Kidney epithelial cell (primary cell): ENCODE measurements at regions not wholly inside any gene's neighbourhood (a gene's known extent, or its start where the extent isn't known, plus 50 kb on each side); places are given as distances from the start of the nearest gene placed in this dataset.
"Not testable (repeated sequence)": the region's sequence is repeated elsewhere in the genome, so short reads cannot be mapped to it uniquely, and the experiment has no call there.

Experiments used
- DNase-seq: peaks from one replicate; pipeline ENCODE4 v3.0.0-alpha.2; 2010; ENCODE audit warnings: low read depth
- H3K27me3 ChIP-seq: 2 replicates; pipeline ENCODE4 v1.6.0; 2011; ENCODE audit warnings: low read length; ENCODE audit not compliant: control insufficient read depth, insufficient read depth
- H3K36me3 ChIP-seq: 2 replicates; pipeline ENCODE4 v1.5.1; 2011; ENCODE audit warnings: low read length; ENCODE audit not compliant: control insufficient read depth, insufficient read depth
- H3K4me3 ChIP-seq: 2 replicates; pipeline ENCODE4 v1.5.1; 2011; ENCODE audit warnings: low read depth, mild to moderate bottlenecking, control low read depth, low read length
- TF ChIP-seq, protein P1 (sequence below): IDR thresholded peaks from 2 replicates; pipeline ENCODE4 v1.5.1; 2011; ENCODE audit warnings: mild to moderate bottlenecking, moderate library complexity, low read length, control low read depth, inconsistent platforms; ENCODE audit not compliant: insufficient read depth, poor library complexity, severe bottlenecking

GRCh38 chr6:19719691-19720128 lies 117.5 kb upstream of the ID4 start:
- H3K27me3 ChIP-seq, result no peaks in the 10 kb centered on the region
- peak; percentile 45 for DNase-seq
- no peaks in the 10 kb centered on the region for H3K36me3 ChIP-seq
- TF ChIP-seq, protein P1, sequence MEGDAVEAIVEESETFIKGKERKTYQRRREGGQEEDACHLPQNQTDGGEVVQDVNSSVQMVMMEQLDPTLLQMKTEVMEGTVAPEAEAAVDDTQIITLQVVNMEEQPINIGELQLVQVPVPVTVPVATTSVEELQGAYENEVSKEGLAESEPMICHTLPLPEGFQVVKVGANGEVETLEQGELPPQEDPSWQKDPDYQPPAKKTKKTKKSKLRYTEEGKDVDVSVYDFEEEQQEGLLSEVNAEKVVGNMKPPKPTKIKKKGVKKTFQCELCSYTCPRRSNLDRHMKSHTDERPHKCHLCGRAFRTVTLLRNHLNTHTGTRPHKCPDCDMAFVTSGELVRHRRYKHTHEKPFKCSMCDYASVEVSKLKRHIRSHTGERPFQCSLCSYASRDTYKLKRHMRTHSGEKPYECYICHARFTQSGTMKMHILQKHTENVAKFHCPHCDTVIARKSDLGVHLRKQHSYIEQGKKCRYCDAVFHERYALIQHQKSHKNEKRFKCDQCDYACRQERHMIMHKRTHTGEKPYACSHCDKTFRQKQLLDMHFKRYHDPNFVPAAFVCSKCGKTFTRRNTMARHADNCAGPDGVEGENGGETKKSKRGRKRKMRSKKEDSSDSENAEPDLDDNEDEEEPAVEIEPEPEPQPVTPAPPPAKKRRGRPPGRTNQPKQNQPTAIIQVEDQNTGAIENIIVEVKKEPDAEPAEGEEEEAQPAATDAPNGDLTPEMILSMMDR, result no peak
- no peak overlapping the region for H3K4me3 ChIP-seq

- TF ChIP-seq, protein P1, result no peak
- no peak for DNase-seq
- H3K27me3 ChIP-seq, result no peaks in the 10 kb centered on the region
- no peak overlapping the region for H3K4me3 ChIP-seq
- no peaks in the 10 kb centered on the region for H3K36me3 ChIP-seq
Observed at GRCh38 chr6:19721766-19722377, 115.3 kb upstream of the ID4 start.

DNA sequence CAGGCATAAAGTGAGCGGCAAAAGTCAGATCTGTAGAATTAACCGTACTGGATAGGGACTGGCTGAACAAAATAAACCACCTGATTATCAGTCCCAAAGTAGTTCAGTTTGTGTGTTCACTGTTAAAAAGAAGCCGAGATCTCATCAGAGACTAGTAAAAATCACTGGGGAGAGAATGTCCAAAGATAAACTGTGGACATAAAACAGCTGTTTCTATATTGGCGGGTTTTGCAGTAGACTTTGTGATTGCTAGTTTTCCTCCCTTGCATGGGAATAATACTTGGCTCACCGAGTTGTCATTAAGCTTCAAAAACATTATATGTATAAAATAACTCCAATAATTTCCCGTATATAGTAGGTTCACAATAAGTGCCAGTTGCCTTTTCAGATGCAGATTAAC lies 114.2 kb upstream of the ID4 start:
- no peak for DNase-seq
- H3K4me3 ChIP-seq, result no peak overlapping the region

GRCh38 chr6:19723545-19723944 lies 113.6 kb upstream of the ID4 start:
- Histone ChIP-seq H3K27me3 (no peaks in the 10 kb centered on the region), H3K36me3 (no peaks in the 10 kb centered on the region), H3K4me3 (no peak overlapping the region)
- TF ChIP-seq, protein P1, result no peak
- no peak for DNase-seq

More for the DNA sequence above, 114.2 kb upstream of the ID4 start:
- TF ChIP-seq, protein P1, result no peak
- Histone ChIP-seq H3K27me3 (no peaks in the 10 kb centered on the region), H3K36me3 (no peaks in the 10 kb centered on the region)

- H3K27me3 ChIP-seq, H3K4me3 ChIP-seq, DNase-seq, H3K36me3 ChIP-seq: not testable (repeated sequence)
Observed at GRCh38 chr6:19725436-19725835, 111.7 kb upstream of the ID4 start.

DNA sequence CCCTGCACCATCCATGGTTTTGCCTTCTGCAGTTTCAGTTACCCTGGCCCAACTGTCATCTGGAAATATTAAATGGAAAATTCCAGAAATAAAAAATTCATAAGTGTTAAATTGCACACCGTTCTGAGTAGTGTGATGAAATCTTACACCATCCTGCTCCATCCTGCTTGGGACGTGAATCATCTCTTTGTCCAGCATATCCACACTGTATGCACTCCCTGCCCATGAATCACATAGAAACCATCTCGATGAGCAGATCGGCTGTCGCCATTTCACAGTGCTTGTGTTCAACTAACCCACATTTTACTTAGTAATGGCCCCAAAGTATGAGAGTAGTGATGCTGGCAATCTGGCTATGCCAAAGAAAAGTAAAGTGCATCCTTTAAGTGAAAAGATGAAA lies 105.9 kb upstream of the ID4 start:
- H3K4me3 ChIP-seq, result no peak overlapping the region
- peak; percentile 35 for DNase-seq
- TF ChIP-seq, protein P1, result no peak
- no peaks in the 10 kb centered on the region for H3K36me3 ChIP-seq
- H3K27me3 ChIP-seq, result no peaks in the 10 kb centered on the region
